Loucy (cell line): ENCODE measurements at regions not wholly inside any gene's neighbourhood (a gene's known extent, or its start where the extent isn't known, plus 50 kb on each side); places are given as distances from the start of the nearest gene placed in this dataset.

ENCODE experiments used
- H2AFZ ChIP-seq: fragments of 200-600 bp; sonication (generic); 2 replicates; pipeline ENCODE4 v1.6.0; 2016; ENCODE audit warnings: antibody characterized with exemption, mild to moderate bottlenecking, low read length, moderate library complexity
- H3F3A ChIP-seq: fragments of 200-600 bp; 2 replicates; pipeline ENCODE4 v1.6.0; 2016; ENCODE audit warnings: antibody characterized with exemption, low read depth, mild to moderate bottlenecking
- H3K27me3 ChIP-seq: fragments of 200-600 bp; sonication (generic); 2 replicates; pipeline ENCODE4 v1.6.1; 2014; ENCODE audit warnings: low read length, mild to moderate bottlenecking; ENCODE audit not compliant: insufficient read depth, poor library complexity, severe bottlenecking
- H3K36me3 ChIP-seq: fragments of 200-600 bp; sonication (generic); 2 replicates; pipeline ENCODE4 v1.6.1; 2016; ENCODE audit warnings: low read length; ENCODE audit not compliant: insufficient read depth
- H3K4me1 ChIP-seq: fragments of 200-600 bp; sonication (generic); 2 replicates; pipeline ENCODE4 v1.5.1; 2014; ENCODE audit warnings: low read length, mild to moderate bottlenecking; ENCODE audit not compliant: insufficient read depth, poor library complexity, severe bottlenecking
- H3K4me2 ChIP-seq: fragments of 200-600 bp; sonication (generic); 2 replicates; pipeline ENCODE4 v1.6.0; 2014; ENCODE audit warnings: antibody characterized with exemption, low read length, low read depth, mild to moderate bottlenecking; ENCODE audit not compliant: poor library complexity, severe bottlenecking
- H3K4me3 ChIP-seq: fragments of 200-600 bp; sonication (generic); 2 replicates; pipeline ENCODE4 v1.5.1; 2014; ENCODE audit warnings: low read length, mild to moderate bottlenecking, mixed read lengths; ENCODE audit not compliant: poor library complexity, severe bottlenecking
- H3K79me2 ChIP-seq: fragments of 200-600 bp; sonication (generic); 2 replicates; pipeline ENCODE4 v1.6.1; 2014; ENCODE audit warnings: low read length; ENCODE audit not compliant: insufficient read depth
- H3K9ac ChIP-seq: fragments of 200-600 bp; sonication (generic); 2 replicates; pipeline ENCODE4 v1.6.0; 2014; ENCODE audit warnings: mild to moderate bottlenecking, low read depth, low read length, moderate library complexity; ENCODE audit not compliant: poor library complexity, severe bottlenecking
- H3K9me2 ChIP-seq: fragments of 200-600 bp; sonication (generic); replicated peaks from 2 replicates; pipeline ENCODE4 v1.6.1; 2016; ENCODE audit warnings: low read depth, low read length, mixed read lengths
- H3K9me3 ChIP-seq: fragments of 200-600 bp; sonication (generic); 2 replicates; pipeline ENCODE4 v1.6.1; 2014; ENCODE audit warnings: mild to moderate bottlenecking, antibody characterized with exemption, low read length, low read depth; ENCODE audit not compliant: insufficient read depth
- H4K20me1 ChIP-seq: fragments of 200-600 bp; sonication (generic); 2 replicates; pipeline ENCODE4 v1.6.0; 2014; ENCODE audit warnings: antibody characterized with exemption, low read length, mild to moderate bottlenecking; ENCODE audit not compliant: insufficient read depth, poor library complexity, severe bottlenecking
- CTCF ChIP-seq: fragments of 200-600 bp; sonication (generic); conservative IDR thresholded peaks from 2 replicates; pipeline ENCODE4 v1.5.1; 2014; ENCODE audit warnings: mild to moderate bottlenecking, antibody characterized with exemption, low read length
- EZH2phosphoT487 ChIP-seq: fragments of 200-600 bp; IDR thresholded peaks from 2 replicates; pipeline ENCODE4 v1.6.1; 2018; ENCODE audit warnings: antibody characterized with exemption, mild to moderate bottlenecking, moderate library complexity, borderline replicate concordance

DNA sequence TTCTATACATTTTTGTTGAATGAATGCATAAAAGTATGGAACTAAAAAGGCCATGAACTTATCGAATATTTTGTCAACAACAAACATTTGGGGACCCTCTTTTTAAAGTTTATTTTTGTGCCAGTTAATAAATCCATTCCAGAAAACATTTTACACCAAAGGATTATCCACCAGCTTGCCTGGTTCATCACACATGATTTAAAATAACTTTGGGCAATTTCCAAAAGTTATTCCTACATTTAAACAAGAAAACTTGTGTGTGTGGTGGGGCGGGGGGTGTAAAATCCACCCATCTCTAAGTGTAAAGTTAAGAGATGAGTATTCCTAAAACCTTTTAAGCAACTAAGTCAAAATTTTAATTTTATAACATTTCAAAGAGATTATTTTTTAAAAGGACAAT, 224.5 kb upstream of the SNX7 start:
- no peaks in the 10 kb centered on the region for H3F3A ChIP-seq
- no peaks in the 10 kb centered on the region for H4K20me1 ChIP-seq
- H3K27me3 ChIP-seq, result no peaks in the 10 kb centered on the region
- H3K9ac ChIP-seq, result no peak overlapping the region
- H3K9me2 ChIP-seq, result no peaks in the 10 kb centered on the region
- no peaks in the 10 kb centered on the region for H3K79me2 ChIP-seq
- H3K9me3 ChIP-seq, result no peaks in the 10 kb centered on the region
- no peaks in the 10 kb centered on the region for H3K36me3 ChIP-seq
- TF ChIP-seq EZH2phosphoT487, result no peak
- no peak for TF ChIP-seq CTCF
- no peaks in the 10 kb centered on the region for H3K4me1 ChIP-seq
- H3K4me2 ChIP-seq, result no peak overlapping the region
- no peak overlapping the region for H3K4me3 ChIP-seq
- H2AFZ ChIP-seq, result no peak overlapping the region

GRCh38 chr1:98429965-98430443, 231.5 kb upstream of the SNX7 start:
- no peaks in the 10 kb centered on the region for H3K4me1 ChIP-seq
- TF ChIP-seq EZH2phosphoT487 (no peak), CTCF (no peak)
- H3K27me3 ChIP-seq, result no peaks in the 10 kb centered on the region
- H3K9ac ChIP-seq, result no peak overlapping the region
- H4K20me1 ChIP-seq, result no peaks in the 10 kb centered on the region
- H3K36me3 ChIP-seq, result no peaks in the 10 kb centered on the region
- H3K9me3 ChIP-seq, result no peaks in the 10 kb centered on the region
- H3K4me3 ChIP-seq, result no peak overlapping the region
- H3F3A ChIP-seq, result no peaks in the 10 kb centered on the region
- H3K79me2 ChIP-seq, result no peaks in the 10 kb centered on the region
- H3K9me2 ChIP-seq, result no peaks in the 10 kb centered on the region
- H3K4me2 ChIP-seq, result no peak overlapping the region
- no peak overlapping the region for H2AFZ ChIP-seq

- no peaks in the 10 kb centered on the region for H3F3A ChIP-seq
- H3K4me3 ChIP-seq, result no peak overlapping the region
- no peaks in the 10 kb centered on the region for H3K36me3 ChIP-seq
- H3K27me3 ChIP-seq, result no peaks in the 10 kb centered on the region
- H4K20me1 ChIP-seq, result no peaks in the 10 kb centered on the region
- no peak overlapping the region; the same call in 1 of the 2 replicates for H2AFZ ChIP-seq
- H3K9me3 ChIP-seq, result no peaks in the 10 kb centered on the region
- no peak overlapping the region for H3K4me2 ChIP-seq
- H3K9ac ChIP-seq, result no peak overlapping the region
- TF ChIP-seq EZH2phosphoT487 (no peak), CTCF (no peak)
- H3K4me1 ChIP-seq, result no peaks in the 10 kb centered on the region
- no peaks in the 10 kb centered on the region for H3K79me2 ChIP-seq
- no peaks in the 10 kb centered on the region for H3K9me2 ChIP-seq
Measured at GRCh38 chr1:98428864-98429263, 232.7 kb upstream of the SNX7 start.
